ENCODE measurements at regions not wholly inside any gene's neighbourhood (a gene's known extent, or its start where the extent isn't known, plus 50 kb on each side); places are given as distances from the start of the nearest gene placed in this dataset.
A peak's percentile ranks its signal among the peaks of the same experiment; 100 is the strongest.

DNA sequence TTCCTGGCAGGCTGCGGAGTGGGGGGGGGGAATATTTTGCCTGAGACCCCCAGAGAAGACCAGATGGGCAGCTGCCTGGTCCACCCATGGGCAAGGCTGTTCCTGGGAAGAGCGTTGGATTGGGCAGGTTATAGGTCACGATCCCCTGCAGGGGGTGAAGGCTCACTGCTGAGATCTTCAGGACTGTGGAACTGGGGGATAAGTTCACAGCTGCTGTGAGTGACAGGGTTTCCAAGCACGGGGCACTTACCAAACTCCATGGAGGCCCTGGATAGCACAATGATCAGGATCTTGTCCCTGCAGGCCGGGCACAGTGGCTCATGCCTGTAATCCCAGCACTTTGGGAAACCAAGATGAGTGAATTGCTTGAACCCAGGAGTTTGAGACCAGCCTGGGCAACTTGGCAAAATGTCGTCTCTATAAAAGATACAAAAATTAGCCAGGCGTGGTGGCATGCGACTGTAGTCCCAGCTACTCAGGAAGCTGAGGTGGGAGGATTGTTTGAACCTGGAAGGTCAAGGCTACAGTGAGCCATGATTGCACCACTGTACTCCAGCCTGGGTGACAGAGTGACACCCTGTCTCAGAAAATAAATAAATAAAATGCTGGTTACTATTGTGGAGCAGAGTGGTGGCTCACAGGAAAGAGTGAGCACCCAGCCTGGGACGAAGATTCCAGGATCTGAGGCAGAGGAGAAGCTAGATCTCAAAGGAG, 68.0 kb upstream of the HELT start:
- Histone ChIP-seq H3K27me3 (peaks cover 8% of the 10 kb centered on the region), H3K4me1 (replicated peaks in 1 of 2) (no peaks in the 10 kb centered on the region), H3K36me3 (replicated peaks in 1 of 2) (no peaks in the 10 kb centered on the region), H3K27ac (no peak overlapping the region), H3K4me3 (no peak overlapping the region), H3K9me3 (replicated peaks in 1 of 3) (no peaks in the 10 kb centered on the region)
- peak in 1 of 7 donors; percentile 17 for DNase-seq
- intact Hi-C loops (cut with DNase I): no loop called here
- TF ChIP-seq, protein P1, sequence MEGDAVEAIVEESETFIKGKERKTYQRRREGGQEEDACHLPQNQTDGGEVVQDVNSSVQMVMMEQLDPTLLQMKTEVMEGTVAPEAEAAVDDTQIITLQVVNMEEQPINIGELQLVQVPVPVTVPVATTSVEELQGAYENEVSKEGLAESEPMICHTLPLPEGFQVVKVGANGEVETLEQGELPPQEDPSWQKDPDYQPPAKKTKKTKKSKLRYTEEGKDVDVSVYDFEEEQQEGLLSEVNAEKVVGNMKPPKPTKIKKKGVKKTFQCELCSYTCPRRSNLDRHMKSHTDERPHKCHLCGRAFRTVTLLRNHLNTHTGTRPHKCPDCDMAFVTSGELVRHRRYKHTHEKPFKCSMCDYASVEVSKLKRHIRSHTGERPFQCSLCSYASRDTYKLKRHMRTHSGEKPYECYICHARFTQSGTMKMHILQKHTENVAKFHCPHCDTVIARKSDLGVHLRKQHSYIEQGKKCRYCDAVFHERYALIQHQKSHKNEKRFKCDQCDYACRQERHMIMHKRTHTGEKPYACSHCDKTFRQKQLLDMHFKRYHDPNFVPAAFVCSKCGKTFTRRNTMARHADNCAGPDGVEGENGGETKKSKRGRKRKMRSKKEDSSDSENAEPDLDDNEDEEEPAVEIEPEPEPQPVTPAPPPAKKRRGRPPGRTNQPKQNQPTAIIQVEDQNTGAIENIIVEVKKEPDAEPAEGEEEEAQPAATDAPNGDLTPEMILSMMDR (IDR thresholded peaks at IDR 0.05): no peak
- no peak for TF ChIP-seq POLR2A (IDR thresholded peaks at IDR 0.05)
- WGBS, 4 donors: 82 to 86% (median 85%) methylated on average over 8 to 9 of the region's 9 CpGs

DNA sequence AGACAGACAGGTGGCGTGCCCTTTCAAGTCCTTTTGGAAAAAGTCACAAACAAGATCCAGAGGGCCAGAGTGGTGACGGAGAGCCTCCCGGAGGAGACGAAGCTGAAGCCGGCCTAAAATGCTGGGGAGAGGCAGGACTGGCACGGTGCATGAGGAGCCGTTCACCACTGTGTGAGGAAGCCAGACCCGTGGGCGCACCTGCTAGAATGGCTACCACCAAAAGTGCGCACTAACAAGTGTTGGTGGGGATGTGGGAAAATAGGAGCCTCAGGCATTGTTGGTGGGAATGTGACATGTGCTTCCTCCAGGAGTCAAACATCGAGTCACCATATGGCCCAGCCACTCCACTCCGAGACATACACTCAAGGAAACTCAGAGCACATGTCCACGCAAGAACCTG, 67.4 kb upstream of the HELT start:
- Histone ChIP-seq H3K9me3 (replicated peaks in 1 of 3) (no peaks in the 10 kb centered on the region), H3K27me3 (peaks cover 8% of the 10 kb centered on the region), H3K4me3 (no peak overlapping the region), H3K36me3 (replicated peaks in 1 of 2) (no peaks in the 10 kb centered on the region), H3K4me1 (replicated peaks in 1 of 2) (no peaks in the 10 kb centered on the region), H3K27ac (no peak overlapping the region)
- TF ChIP-seq, protein P1 (IDR thresholded peaks at IDR 0.05): no peak
- no peak for TF ChIP-seq POLR2A (IDR thresholded peaks at IDR 0.05)
- WGBS, 4 donors: 81 to 89% (median 86%) methylated on average over 13 of the region's 13 CpGs
- intact Hi-C loops (cut with DNase I): no loop called here
- DNase-seq: peak in 1 of 7 donors; percentile 20

DNA sequence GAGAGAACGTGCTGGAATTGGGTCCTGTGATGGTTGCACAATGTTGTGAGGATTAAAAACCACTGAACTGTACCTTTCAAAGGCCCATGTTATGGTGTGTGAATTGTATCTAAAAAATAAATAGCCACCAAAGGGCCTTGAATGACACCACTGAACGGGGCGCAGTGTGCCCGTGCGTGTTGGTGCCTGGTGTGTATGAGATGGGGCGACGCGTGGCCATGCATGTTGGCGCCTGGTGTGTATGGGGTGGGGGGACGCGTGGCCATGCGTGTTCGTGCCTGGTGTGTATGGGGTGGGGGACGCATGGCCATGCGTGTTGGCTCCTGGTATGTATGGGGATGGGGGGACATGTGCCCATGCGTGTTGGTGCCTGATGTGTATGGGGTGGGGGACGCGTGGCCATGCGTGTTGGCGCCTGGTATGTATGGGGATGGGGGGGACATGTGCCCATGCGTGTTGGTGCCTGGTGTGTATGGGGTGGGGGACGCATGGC, 66.6 kb upstream of the HELT start:
- no peak overlapping the region for H3K4me3 ChIP-seq
- H3K4me1 ChIP-seq (replicated peaks in 1 of 2): no peaks in the 10 kb centered on the region
- H3K27ac ChIP-seq: no peak overlapping the region
- intact Hi-C loops (cut with DNase I): no loop called here
- H3K27me3 ChIP-seq: peaks cover 8% of the 10 kb centered on the region
- 90 to 93% (median 92%) methylated on average over 15 to 22 of the region's 22 CpGs for WGBS, 4 donors
- TF ChIP-seq, protein P1 (IDR thresholded peaks at IDR 0.05): no peak
- TF ChIP-seq POLR2A (IDR thresholded peaks at IDR 0.05): no peak
- no peaks in the 10 kb centered on the region for H3K36me3 ChIP-seq (replicated peaks in 1 of 2)
- H3K9me3 ChIP-seq (replicated peaks in 1 of 3): no peaks in the 10 kb centered on the region
- peak in 1 of 7 donors; percentile 3 for DNase-seq

DNA sequence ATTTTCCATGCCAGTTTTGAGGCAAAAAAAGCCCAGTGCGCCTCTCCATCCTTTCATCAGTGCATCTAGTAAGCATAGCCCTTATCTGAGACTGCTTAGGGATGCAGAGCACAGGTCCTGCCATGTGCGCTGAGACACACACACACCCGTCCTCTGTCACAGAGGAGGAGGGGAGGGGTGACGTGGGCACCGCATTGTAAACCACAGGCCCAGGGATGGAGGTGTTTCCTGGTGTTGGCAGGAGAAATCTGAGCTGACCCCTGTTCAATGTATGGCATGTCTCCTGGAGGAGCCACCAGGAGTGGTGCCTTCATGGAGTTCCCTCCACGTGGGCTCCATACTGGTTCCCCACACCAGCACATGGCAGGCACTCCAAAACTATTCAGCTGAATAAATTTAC, 65.8 kb upstream of the HELT start:
- DNase-seq: peak in 1 of 7 donors; percentile 9
- intact Hi-C loops (cut with DNase I): no loop called here
- Histone ChIP-seq H3K4me1 (replicated peaks in 1 of 2) (no peaks in the 10 kb centered on the region), H3K9me3 (replicated peaks in 1 of 3) (no peaks in the 10 kb centered on the region), H3K27ac (no peak overlapping the region), H3K36me3 (replicated peaks in 1 of 2) (no peaks in the 10 kb centered on the region), H3K27me3 (peaks cover 8% of the 10 kb centered on the region), H3K4me3 (no peak overlapping the region)
- 77 to 91% (median 82%) methylated on average over 5 to 6 of the region's 6 CpGs for WGBS, 4 donors
- TF ChIP-seq POLR2A (IDR thresholded peaks at IDR 0.05): no peak
- TF ChIP-seq, protein P1 (IDR thresholded peaks at IDR 0.05): no peak
